Vagina (tissue), 2 donors: ENCODE measurements at regions not wholly inside any gene's neighbourhood (a gene's known extent, or its start where the extent isn't known, plus 50 kb on each side); places are given as distances from the start of the nearest gene placed in this dataset.

ENCODE experiments used
- CTCF ChIP-seq, 3 experiments: fragments of 450-650 bp in 2 of 3; fragments of 200-600 bp in 1 of 3; sonication (generic) in 1 of 3; IDR thresholded peaks; one replicate each; pipeline ENCODE4 v1.5.1; 2017 to 2019; ENCODE audit warnings: antibody characterized with exemption in 3 of 3, mild to moderate bottlenecking in 2 of 3, moderate library complexity in 2 of 3
- POLR2A ChIP-seq, 2 donors: fragments of 450-650 bp; IDR thresholded peaks; one replicate each; pipeline ENCODE4 v1.6.1; 2017; ENCODE audit warnings: antibody characterized with exemption in 2 of 2, mild to moderate bottlenecking in 2 of 2, moderate library complexity in 2 of 2
- POLR2AphosphoS5 ChIP-seq, 2 donors: sonication (generic); formaldehyde crosslinking; IDR thresholded peaks; one replicate each; pipeline ENCODE4 v1.9.0; 2017; ENCODE audit warnings: antibody characterized with exemption in 2 of 2, mild to moderate bottlenecking in 2 of 2, low read depth in 1 of 2; ENCODE audit not compliant: insufficient read depth in 1 of 2

- TF ChIP-seq CTCF (IDR thresholded peaks at IDR 0.05) (no peak), POLR2A (IDR thresholded peaks at IDR 0.05) (no peak), POLR2AphosphoS5 (IDR thresholded peaks at IDR 0.05; ENCODE audit: insufficient read depth in 1 of 2, low read depth in 1 of 2) (no peak)
Measured at GRCh38 chr1:94731891-94732290, 88.3 kb upstream of the SLC44A3 start.
